ENCODE measurements at regions not wholly inside any gene's neighbourhood (a gene's known extent, or its start where the extent isn't known, plus 50 kb on each side); places are given as distances from the start of the nearest gene placed in this dataset.

DNA sequence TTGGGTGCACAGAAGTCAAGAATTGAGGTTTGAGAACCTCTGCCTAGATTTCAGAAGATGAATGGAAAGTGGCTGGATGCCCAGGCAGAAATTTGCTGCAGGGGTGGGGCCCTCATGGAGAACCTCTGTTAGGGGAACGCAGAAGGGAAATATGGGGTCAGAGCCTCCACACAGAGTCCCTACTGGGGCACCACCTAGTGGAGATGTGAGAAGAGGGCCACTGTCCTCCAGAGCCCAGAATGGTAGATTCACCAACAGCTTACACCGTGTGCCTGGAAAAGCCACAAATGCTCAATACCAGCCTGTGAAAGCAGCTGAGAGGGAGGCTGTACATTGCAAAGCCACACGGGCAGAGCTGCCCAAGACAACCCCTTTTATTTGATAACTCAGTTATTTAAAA is 383.5 kb downstream of the TLE4 start (continued):
- no peak for TF ChIP-seq ZC3H4 (CRISPR knock-in tag; IDR thresholded peaks at IDR 0.05; ENCODE audit: borderline replicate concordance)

DNA sequence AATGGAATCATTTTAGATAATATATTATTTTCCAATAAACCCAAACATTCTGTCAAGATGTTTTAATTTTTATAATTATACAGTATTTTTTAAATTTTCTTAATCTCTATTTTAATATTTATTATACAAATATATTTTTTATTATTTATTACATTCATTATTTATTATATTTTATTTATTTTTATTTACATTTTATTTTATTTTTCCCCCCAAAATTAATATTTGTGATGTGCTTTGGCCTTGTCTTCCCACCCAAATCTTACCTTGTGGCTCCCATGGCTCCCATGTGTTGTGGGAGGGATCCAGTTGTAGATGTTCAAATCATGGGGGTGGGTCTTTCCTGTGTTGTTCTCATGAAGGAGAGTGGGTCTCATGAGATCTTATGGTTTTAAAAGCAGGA is 382.1 kb downstream of the TLE4 start:
- Histone ChIP-seq H3K9me1 (ENCODE audit: control insufficient read depth, insufficient read depth, low read length) (no peaks in the 10 kb centered on the region), H3K4me3 (no peak overlapping the region), H3K4me1 (replicated peaks in 1 of 2; ENCODE audit: control insufficient read depth in 2 of 2, insufficient read depth in 2 of 2, low read length in 2 of 2) (no peaks in the 10 kb centered on the region), H3K9me3 (replicated peaks; ENCODE audit: control insufficient read depth, insufficient read depth, low read depth, low read length) (no peaks in the 10 kb centered on the region), H3K9ac (ENCODE audit: insufficient read depth in 1 of 2, low read depth in 2 of 2, low read length in 2 of 2) (no peak overlapping the region), H4K20me1 (replicated peaks; ENCODE audit: control insufficient read depth, insufficient read depth, low read length) (no peaks in the 10 kb centered on the region), H3K36me3 (ENCODE audit: control insufficient read depth, insufficient read depth, low read length) (no peaks in the 10 kb centered on the region), H3K79me2 (ENCODE audit: control insufficient read depth, insufficient read depth, low read length) (no peaks in the 10 kb centered on the region), H2AFZ (ENCODE audit: low read depth, low read length) (no peak overlapping the region), H3K4me2 (ENCODE audit: insufficient read depth, low read length) (no peak overlapping the region), H3K27me3 (ENCODE audit: control insufficient read depth in 2 of 2, insufficient read depth in 2 of 2, low read length in 2 of 2) (no peaks in the 10 kb centered on the region), H3K27ac (ENCODE audit: extremely low read depth, low read depth, low read length) (no peak overlapping the region)
- no peak for DNase-seq (ENCODE audit: extremely low read depth in 1 of 4, low spot score in 3 of 4)
- no peak for TF ChIP-seq MCM2 (IDR thresholded peaks at IDR 0.05; ENCODE audit: low read depth)
- no peak for TF ChIP-seq TEAD2 (tag; IDR thresholded peaks at IDR 0.05)
- no peak for TF ChIP-seq MCM5 (IDR thresholded peaks at IDR 0.05; ENCODE audit: low read depth)
- TF ChIP-seq ZNF146 (CRISPR knock-in tag; IDR thresholded peaks at IDR 0.05; ENCODE audit: unreplicated experiment), result no peak
- ChIA-PET POLR2A (no interaction called here), CTCF (ENCODE audit: low intra/inter-chr PET ratio) (no interaction called here)
- FAIRE-seq, result no peak
- intact Hi-C loops (cut with micrococcal nuclease), result no loop called here
- ATAC-seq, result no peak
- in situ Hi-C loops (cut with MboI), result no loop called here
- no TSS peak for BruUV-seq (replicated peaks)

DNA sequence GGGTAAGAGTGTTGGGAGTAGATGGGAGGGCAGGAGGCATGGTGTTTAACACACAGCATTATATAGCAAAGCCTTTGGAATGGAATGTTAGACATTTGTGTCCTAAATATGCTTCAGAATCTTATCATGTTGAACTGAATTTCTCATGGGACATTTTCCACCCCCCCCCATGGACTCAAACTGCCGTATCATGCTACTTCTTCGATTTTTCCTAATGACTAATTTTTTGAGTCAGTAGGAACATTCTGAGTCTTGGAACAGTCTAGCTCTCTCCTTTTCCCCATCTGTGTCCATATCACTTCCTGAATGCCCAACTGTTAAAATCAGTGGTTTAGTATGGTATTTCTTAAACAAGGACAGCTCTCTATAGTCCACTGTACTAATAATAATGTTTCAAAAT is 380.6 kb downstream of the TLE4 start:
- H3K27ac ChIP-seq (ENCODE audit: extremely low read depth, low read depth, low read length), result no peak overlapping the region
- FAIRE-seq, result no peak
- in situ Hi-C loops (cut with MboI), result no loop called here
- no peaks in the 10 kb centered on the region for H3K9me1 ChIP-seq (ENCODE audit: control insufficient read depth, insufficient read depth, low read length)
- no peak overlapping the region for H3K4me3 ChIP-seq
- H3K9me3 ChIP-seq (replicated peaks; ENCODE audit: control insufficient read depth, insufficient read depth, low read depth, low read length), result no peaks in the 10 kb centered on the region
- no peak overlapping the region for H3K9ac ChIP-seq (ENCODE audit: insufficient read depth in 1 of 2, low read depth in 2 of 2, low read length in 2 of 2)
- no peak overlapping the region for H2AFZ ChIP-seq (ENCODE audit: low read depth, low read length)
- no peaks in the 10 kb centered on the region for H4K20me1 ChIP-seq (replicated peaks; ENCODE audit: control insufficient read depth, insufficient read depth, low read length)
- H3K27me3 ChIP-seq (ENCODE audit: control insufficient read depth in 2 of 2, insufficient read depth in 2 of 2, low read length in 2 of 2), result no peaks in the 10 kb centered on the region
- ChIA-PET CTCF (ENCODE audit: low intra/inter-chr PET ratio) (no interaction called here), POLR2A (no interaction called here)
- H3K4me2 ChIP-seq (ENCODE audit: insufficient read depth, low read length), result no peak overlapping the region
- no TSS peak for BruUV-seq (replicated peaks)
- no peaks in the 10 kb centered on the region for H3K4me1 ChIP-seq (replicated peaks in 1 of 2; ENCODE audit: control insufficient read depth in 2 of 2, insufficient read depth in 2 of 2, low read length in 2 of 2)
- intact Hi-C loops (cut with micrococcal nuclease), result no loop called here
- 0% methylated on average over 2 of the region's 2 CpGs for WGBS (ENCODE audit: insufficient coverage, low coverage, missing lambda C conversion rate)
- no peaks in the 10 kb centered on the region for H3K79me2 ChIP-seq (ENCODE audit: control insufficient read depth, insufficient read depth, low read length)
- ATAC-seq, result no peak
- no peak for DNase-seq (ENCODE audit: extremely low read depth in 1 of 4, low spot score in 3 of 4)
- H3K36me3 ChIP-seq (ENCODE audit: control insufficient read depth, insufficient read depth, low read length), result no peaks in the 10 kb centered on the region
- TF ChIP-seq MEF2D (tag; conservative IDR thresholded peaks at IDR 0.05; ENCODE audit: low read depth), result no peak
- no peak for TF ChIP-seq PURB (CRISPR knock-in tag; IDR thresholded peaks at IDR 0.05; ENCODE audit: low read depth)
- TF ChIP-seq, protein P1, sequence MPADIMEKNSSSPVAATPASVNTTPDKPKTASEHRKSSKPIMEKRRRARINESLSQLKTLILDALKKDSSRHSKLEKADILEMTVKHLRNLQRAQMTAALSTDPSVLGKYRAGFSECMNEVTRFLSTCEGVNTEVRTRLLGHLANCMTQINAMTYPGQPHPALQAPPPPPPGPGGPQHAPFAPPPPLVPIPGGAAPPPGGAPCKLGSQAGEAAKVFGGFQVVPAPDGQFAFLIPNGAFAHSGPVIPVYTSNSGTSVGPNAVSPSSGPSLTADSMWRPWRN (IDR thresholded peaks at IDR 0.05; ENCODE audit: low read depth), result no peak
- TF ChIP-seq, protein P2, sequence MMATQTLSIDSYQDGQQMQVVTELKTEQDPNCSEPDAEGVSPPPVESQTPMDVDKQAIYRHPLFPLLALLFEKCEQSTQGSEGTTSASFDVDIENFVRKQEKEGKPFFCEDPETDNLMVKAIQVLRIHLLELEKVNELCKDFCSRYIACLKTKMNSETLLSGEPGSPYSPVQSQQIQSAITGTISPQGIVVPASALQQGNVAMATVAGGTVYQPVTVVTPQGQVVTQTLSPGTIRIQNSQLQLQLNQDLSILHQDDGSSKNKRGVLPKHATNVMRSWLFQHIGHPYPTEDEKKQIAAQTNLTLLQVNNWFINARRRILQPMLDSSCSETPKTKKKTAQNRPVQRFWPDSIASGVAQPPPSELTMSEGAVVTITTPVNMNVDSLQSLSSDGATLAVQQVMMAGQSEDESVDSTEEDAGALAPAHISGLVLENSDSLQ (IDR thresholded peaks at IDR 0.05), result no peak
- no peak for TF ChIP-seq GTF2E2 (tag; IDR thresholded peaks at IDR 0.05)
- TF ChIP-seq BCL6 (CRISPR knock-in tag; IDR thresholded peaks at IDR 0.05), result no peak
- TF ChIP-seq HDAC3 (IDR thresholded peaks at IDR 0.05; ENCODE audit: borderline replicate concordance, partially characterized antibody), result no peak
- no peak for TF ChIP-seq HOXB6 (CRISPR knock-in tag; IDR thresholded peaks at IDR 0.05; ENCODE audit: borderline replicate concordance)
- TF ChIP-seq, protein P3, sequence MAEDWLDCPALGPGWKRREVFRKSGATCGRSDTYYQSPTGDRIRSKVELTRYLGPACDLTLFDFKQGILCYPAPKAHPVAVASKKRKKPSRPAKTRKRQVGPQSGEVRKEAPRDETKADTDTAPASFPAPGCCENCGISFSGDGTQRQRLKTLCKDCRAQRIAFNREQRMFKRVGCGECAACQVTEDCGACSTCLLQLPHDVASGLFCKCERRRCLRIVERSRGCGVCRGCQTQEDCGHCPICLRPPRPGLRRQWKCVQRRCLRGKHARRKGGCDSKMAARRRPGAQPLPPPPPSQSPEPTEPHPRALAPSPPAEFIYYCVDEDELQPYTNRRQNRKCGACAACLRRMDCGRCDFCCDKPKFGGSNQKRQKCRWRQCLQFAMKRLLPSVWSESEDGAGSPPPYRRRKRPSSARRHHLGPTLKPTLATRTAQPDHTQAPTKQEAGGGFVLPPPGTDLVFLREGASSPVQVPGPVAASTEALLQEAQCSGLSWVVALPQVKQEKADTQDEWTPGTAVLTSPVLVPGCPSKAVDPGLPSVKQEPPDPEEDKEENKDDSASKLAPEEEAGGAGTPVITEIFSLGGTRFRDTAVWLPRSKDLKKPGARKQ (CRISPR knock-in tag; IDR thresholded peaks at IDR 0.05), result no peak
- TF ChIP-seq NFATC3 (IDR thresholded peaks at IDR 0.05), result no peak
